GM23338 (cell line): ENCODE measurements at regions not wholly inside any gene's neighbourhood (a gene's known extent, or its start where the extent isn't known, plus 50 kb on each side); places are given as distances from the start of the nearest gene placed in this dataset.

ENCODE experiments used
- EZH2 ChIP-seq: fragments of 200-600 bp; sonication (generic); IDR thresholded peaks from one replicate; pipeline ENCODE4 v1.8.0; 2017; ENCODE audit warnings: antibody characterized with exemption, mild to moderate bottlenecking, low read depth; ENCODE audit not compliant: unreplicated experiment
- EZH2phosphoT487 ChIP-seq: fragments of 200-600 bp; sonication (generic); IDR thresholded peaks from one replicate; pipeline ENCODE4 v1.8.1; 2018; ENCODE audit warnings: antibody characterized with exemption; ENCODE audit not compliant: unreplicated experiment
- POLR2AphosphoS5 ChIP-seq: IDR thresholded peaks from 2 replicates; pipeline ENCODE4 v1.6.1; 2016; ENCODE audit warnings: antibody characterized with exemption, low read depth
- TF ChIP-seq, protein P1 (sequence below), 2 experiments: fragments of 200-600 bp in 1 of 2; sonication (generic) in 1 of 2; conservative IDR thresholded peaks; 2 replicates each; pipeline versions ENCODE4 v1.5.1 to v1.6.1; 2016 to 2017; ENCODE audit warnings: antibody characterized with exemption in 2 of 2, low read depth in 2 of 2, mild to moderate bottlenecking in 2 of 2, moderate library complexity in 1 of 2

DNA sequence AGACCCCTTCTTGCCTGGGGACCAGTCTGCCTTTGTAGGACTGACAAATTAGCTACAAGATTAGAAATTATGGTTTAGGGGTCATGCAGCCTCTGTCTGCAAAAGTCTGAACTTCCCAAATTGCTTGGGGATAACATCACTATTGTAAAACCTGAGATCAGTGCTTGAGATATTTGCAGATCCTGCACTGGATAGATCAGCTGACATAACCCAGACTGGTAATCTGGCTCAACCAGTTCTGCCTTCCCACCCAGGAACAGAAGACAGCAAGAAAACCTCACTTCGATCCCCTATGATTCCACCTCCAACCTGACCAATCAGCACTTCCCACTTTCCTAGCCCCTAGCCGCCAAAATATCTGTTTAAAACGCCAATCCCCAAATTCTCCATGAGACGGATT is 202.8 kb upstream of the DIAPH2 start:
- TF ChIP-seq, protein P1, sequence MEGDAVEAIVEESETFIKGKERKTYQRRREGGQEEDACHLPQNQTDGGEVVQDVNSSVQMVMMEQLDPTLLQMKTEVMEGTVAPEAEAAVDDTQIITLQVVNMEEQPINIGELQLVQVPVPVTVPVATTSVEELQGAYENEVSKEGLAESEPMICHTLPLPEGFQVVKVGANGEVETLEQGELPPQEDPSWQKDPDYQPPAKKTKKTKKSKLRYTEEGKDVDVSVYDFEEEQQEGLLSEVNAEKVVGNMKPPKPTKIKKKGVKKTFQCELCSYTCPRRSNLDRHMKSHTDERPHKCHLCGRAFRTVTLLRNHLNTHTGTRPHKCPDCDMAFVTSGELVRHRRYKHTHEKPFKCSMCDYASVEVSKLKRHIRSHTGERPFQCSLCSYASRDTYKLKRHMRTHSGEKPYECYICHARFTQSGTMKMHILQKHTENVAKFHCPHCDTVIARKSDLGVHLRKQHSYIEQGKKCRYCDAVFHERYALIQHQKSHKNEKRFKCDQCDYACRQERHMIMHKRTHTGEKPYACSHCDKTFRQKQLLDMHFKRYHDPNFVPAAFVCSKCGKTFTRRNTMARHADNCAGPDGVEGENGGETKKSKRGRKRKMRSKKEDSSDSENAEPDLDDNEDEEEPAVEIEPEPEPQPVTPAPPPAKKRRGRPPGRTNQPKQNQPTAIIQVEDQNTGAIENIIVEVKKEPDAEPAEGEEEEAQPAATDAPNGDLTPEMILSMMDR (conservative IDR thresholded peaks at IDR 0.05; ENCODE audit: low read depth in 2 of 2), result no peak
- TF ChIP-seq EZH2, result no peak
- no peak for TF ChIP-seq EZH2phosphoT487
- TF ChIP-seq POLR2AphosphoS5, result no peak
